ENCODE measurements at regions not wholly inside any gene's neighbourhood (a gene's known extent, or its start where the extent isn't known, plus 50 kb on each side); places are given as distances from the start of the nearest gene placed in this dataset.

GRCh38 chr6:74467533-74468215 lies 738.2 kb downstream of the COL12A1 start:
- DNase-seq (ENCODE audit: insufficient read length, low spot score, missing footprints), result no peak
- no peak overlapping the region for H3K27ac ChIP-seq (ENCODE audit: low read depth, low read length)
- H3K4me3 ChIP-seq (ENCODE audit: insufficient read depth, low read length), result no peak overlapping the region
- no peak overlapping the region for H3K4me2 ChIP-seq (ENCODE audit: insufficient read depth, low read length)
- no peaks in the 10 kb centered on the region for H3K4me1 ChIP-seq (ENCODE audit: insufficient read depth, low read length)
- no peaks in the 10 kb centered on the region for H3K9me3 ChIP-seq (ENCODE audit: low read depth, low read length)
- TF ChIP-seq CTCF (IDR thresholded peaks at IDR 0.05; ENCODE audit: extremely low read depth, low read depth, low read length), result no peak
- no peaks in the 10 kb centered on the region for H4K20me1 ChIP-seq (ENCODE audit: insufficient read depth, low read length)
- no peaks in the 10 kb centered on the region for H3K27me3 ChIP-seq (ENCODE audit: insufficient read depth, low read length)
- peak overlapping the region; percentile 29 for H2AFZ ChIP-seq (ENCODE audit: low read length)
- H3K79me2 ChIP-seq (ENCODE audit: insufficient read depth, low read length), result no peaks in the 10 kb centered on the region
- no peaks in the 10 kb centered on the region for H3K36me3 ChIP-seq (ENCODE audit: insufficient read depth, low read length)

DNA sequence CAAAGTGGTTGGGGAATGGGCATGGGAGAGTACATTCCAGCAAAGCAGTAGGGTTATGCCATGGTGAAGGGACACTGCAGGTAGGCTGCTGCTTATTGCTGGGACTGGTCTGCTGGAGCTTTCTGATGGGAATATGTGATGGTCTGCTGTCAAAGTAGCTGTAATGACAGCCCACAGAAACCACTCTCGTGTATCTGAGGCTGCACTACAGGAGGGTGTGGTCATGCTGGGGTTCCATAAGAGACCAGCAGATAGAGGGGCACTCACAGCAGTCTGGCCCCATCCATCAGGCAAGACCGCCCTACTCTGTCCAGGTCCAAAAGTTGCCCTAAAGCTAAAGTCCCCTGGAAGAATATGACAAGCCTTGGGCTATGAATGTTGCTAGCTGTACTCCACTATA lies 739.3 kb downstream of the COL12A1 start:
- Histone ChIP-seq H2AFZ (ENCODE audit: low read length) (no peak overlapping the region), H3K27ac (ENCODE audit: low read depth, low read length) (no peak overlapping the region), H3K79me2 (ENCODE audit: insufficient read depth, low read length) (no peaks in the 10 kb centered on the region), H3K36me3 (ENCODE audit: insufficient read depth, low read length) (no peaks in the 10 kb centered on the region), H4K20me1 (ENCODE audit: insufficient read depth, low read length) (no peaks in the 10 kb centered on the region), H3K4me3 (ENCODE audit: insufficient read depth, low read length) (no peak overlapping the region), H3K4me1 (ENCODE audit: insufficient read depth, low read length) (no peaks in the 10 kb centered on the region), H3K9me3 (ENCODE audit: low read depth, low read length) (no peaks in the 10 kb centered on the region), H3K4me2 (ENCODE audit: insufficient read depth, low read length) (no peak overlapping the region), H3K27me3 (ENCODE audit: insufficient read depth, low read length) (no peaks in the 10 kb centered on the region)
- no peak for DNase-seq (ENCODE audit: insufficient read length, low spot score, missing footprints)
- no peak for TF ChIP-seq CTCF (IDR thresholded peaks at IDR 0.05; ENCODE audit: extremely low read depth, low read depth, low read length)

DNA sequence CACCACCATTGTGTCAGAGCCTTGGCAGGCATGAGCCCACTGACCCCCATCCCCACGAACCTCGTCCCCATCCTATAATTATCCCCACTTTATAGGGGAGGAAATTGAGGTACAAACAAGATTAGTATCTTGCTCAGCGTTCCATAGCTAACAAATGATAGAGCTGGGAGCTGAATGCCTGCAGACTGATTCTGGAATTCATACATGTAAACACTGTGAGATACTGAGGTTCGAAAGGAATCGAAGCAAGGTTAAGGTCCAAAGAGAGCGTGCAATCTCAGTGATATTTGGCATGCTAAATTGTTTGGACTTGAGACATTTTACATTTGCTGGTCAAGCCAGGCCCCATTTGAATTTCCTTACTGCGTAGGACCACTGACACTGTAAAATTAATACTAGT lies 746.6 kb downstream of the COL12A1 start:
- no peak overlapping the region for H3K4me2 ChIP-seq (ENCODE audit: insufficient read depth, low read length)
- no peak for DNase-seq (ENCODE audit: insufficient read length, low spot score, missing footprints)
- no peaks in the 10 kb centered on the region for H3K36me3 ChIP-seq (ENCODE audit: insufficient read depth, low read length)
- H3K4me1 ChIP-seq (ENCODE audit: insufficient read depth, low read length), result no peaks in the 10 kb centered on the region
- H3K27ac ChIP-seq (ENCODE audit: low read depth, low read length), result no peak overlapping the region
- no peaks in the 10 kb centered on the region for H4K20me1 ChIP-seq (ENCODE audit: insufficient read depth, low read length)
- no peaks in the 10 kb centered on the region for H3K79me2 ChIP-seq (ENCODE audit: insufficient read depth, low read length)
- no peak overlapping the region for H3K4me3 ChIP-seq (ENCODE audit: insufficient read depth, low read length)
- H3K9me3 ChIP-seq (ENCODE audit: low read depth, low read length), result no peaks in the 10 kb centered on the region
- no peak for TF ChIP-seq CTCF (IDR thresholded peaks at IDR 0.05; ENCODE audit: extremely low read depth, low read depth, low read length)
- no peak overlapping the region for H2AFZ ChIP-seq (ENCODE audit: low read length)
- no peaks in the 10 kb centered on the region for H3K27me3 ChIP-seq (ENCODE audit: insufficient read depth, low read length)

GRCh38 chr6:74458536-74458935 lies 747.3 kb downstream of the COL12A1 start:
- no peaks in the 10 kb centered on the region for H4K20me1 ChIP-seq (ENCODE audit: insufficient read depth, low read length)
- no peak overlapping the region for H3K4me3 ChIP-seq (ENCODE audit: insufficient read depth, low read length)
- no peak overlapping the region for H2AFZ ChIP-seq (ENCODE audit: low read length)
- H3K4me2 ChIP-seq (ENCODE audit: insufficient read depth, low read length), result no peak overlapping the region
- no peak for DNase-seq (ENCODE audit: insufficient read length, low spot score, missing footprints)
- no peak overlapping the region for H3K27ac ChIP-seq (ENCODE audit: low read depth, low read length)
- TF ChIP-seq CTCF (IDR thresholded peaks at IDR 0.05; ENCODE audit: extremely low read depth, low read depth, low read length), result no peak
- no peaks in the 10 kb centered on the region for H3K36me3 ChIP-seq (ENCODE audit: insufficient read depth, low read length)
- H3K4me1 ChIP-seq (ENCODE audit: insufficient read depth, low read length), result no peaks in the 10 kb centered on the region
- no peaks in the 10 kb centered on the region for H3K9me3 ChIP-seq (ENCODE audit: low read depth, low read length)
- no peaks in the 10 kb centered on the region for H3K27me3 ChIP-seq (ENCODE audit: insufficient read depth, low read length)
- no peaks in the 10 kb centered on the region for H3K79me2 ChIP-seq (ENCODE audit: insufficient read depth, low read length)

Data from osteoblast (primary cell).